ENCODE measurements at regions not wholly inside any gene's neighbourhood (a gene's known extent, or its start where the extent isn't known, plus 50 kb on each side); places are given as distances from the start of the nearest gene placed in this dataset.

DNA sequence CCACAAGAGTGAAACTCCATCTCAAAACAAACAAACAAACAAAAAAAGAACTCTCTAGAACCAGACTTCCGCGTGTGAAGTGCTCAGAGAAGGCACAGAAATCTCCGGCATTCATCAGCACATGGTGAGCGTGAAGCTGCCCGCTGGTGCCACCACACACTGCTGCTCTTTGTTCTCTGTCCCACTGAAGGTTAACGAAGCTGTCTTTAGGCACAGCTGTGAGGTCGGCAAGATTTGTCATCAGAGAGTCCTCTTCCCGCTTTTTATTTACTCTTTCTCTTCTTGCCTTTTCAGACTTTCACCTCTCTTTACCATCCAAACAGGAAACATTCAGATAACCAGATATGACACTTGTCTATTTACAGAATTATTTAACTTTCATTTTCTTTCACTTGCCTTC is 115.2 kb upstream of the ARGLU1 start:
- Mint-ChIP-seq H3K9me3 (no peaks in the 10 kb centered on the region), H3K27ac (no peak overlapping the region), H3K36me3 (ENCODE audit: low read depth) (no peaks in the 10 kb centered on the region), H3K27me3 (no peaks in the 10 kb centered on the region), H3K4me3 (no peak overlapping the region), H3K4me1 (ENCODE audit: low read depth) (peaks cover 9% of the 10 kb centered on the region)
- intact Hi-C loops (cut with micrococcal nuclease), result no loop called here

DNA sequence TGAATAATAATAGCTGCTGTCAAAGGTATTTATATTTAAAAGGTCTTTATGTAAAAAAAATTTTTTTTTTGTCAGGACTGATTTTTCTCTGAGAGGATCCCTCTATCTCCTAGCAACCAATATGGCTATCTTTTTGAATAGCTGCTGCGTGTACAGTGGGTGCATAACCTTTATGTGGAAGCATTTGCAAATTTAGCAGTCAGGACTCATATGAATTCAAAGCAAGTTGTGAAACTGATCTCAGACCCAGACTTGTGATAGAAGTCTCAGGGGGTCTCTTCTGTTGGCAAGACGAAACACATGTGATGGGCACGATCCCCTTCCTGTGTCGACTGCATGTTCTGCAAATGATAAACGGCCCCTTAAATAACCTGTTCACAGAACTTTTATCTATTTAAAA is 114.1 kb upstream of the ARGLU1 start:
- no peaks in the 10 kb centered on the region for H3K36me3 Mint-ChIP-seq (ENCODE audit: low read depth)
- H3K27ac Mint-ChIP-seq, result no peak overlapping the region
- H3K9me3 Mint-ChIP-seq, result no peaks in the 10 kb centered on the region
- H3K27me3 Mint-ChIP-seq, result no peaks in the 10 kb centered on the region
- H3K4me1 Mint-ChIP-seq (ENCODE audit: low read depth), result peaks cover 9% of the 10 kb centered on the region
- no peak overlapping the region for H3K4me3 Mint-ChIP-seq
- intact Hi-C loops (cut with micrococcal nuclease), result no loop called here

- Mint-ChIP-seq H3K9me3 (no peaks in the 10 kb centered on the region), H3K4me1 (ENCODE audit: low read depth) (peaks cover 9% of the 10 kb centered on the region), H3K4me3 (no peak overlapping the region), H3K27me3 (no peaks in the 10 kb centered on the region), H3K36me3 (ENCODE audit: low read depth) (no peaks in the 10 kb centered on the region), H3K27ac (no peak overlapping the region)
- intact Hi-C loops (cut with micrococcal nuclease), result no loop called here
Observed at GRCh38 chr13:106681536-106681935, 113.6 kb upstream of the ARGLU1 start.

- H3K9me3 Mint-ChIP-seq, result no peaks in the 10 kb centered on the region
- no peaks in the 10 kb centered on the region for H3K36me3 Mint-ChIP-seq (ENCODE audit: low read depth)
- intact Hi-C loops (cut with micrococcal nuclease), result no loop called here
- peaks cover 9% of the 10 kb centered on the region for H3K4me1 Mint-ChIP-seq (ENCODE audit: low read depth)
- no peak overlapping the region for H3K27ac Mint-ChIP-seq
- no peaks in the 10 kb centered on the region for H3K27me3 Mint-ChIP-seq
- no peak overlapping the region for H3K4me3 Mint-ChIP-seq
Observed at GRCh38 chr13:106680796-106681472, 113.0 kb upstream of the ARGLU1 start.

GRCh38 chr13:106678646-106679418 is 110.9 kb upstream of the ARGLU1 start:
- H3K4me1 Mint-ChIP-seq (ENCODE audit: low read depth), result peaks cover 9% of the 10 kb centered on the region
- no peaks in the 10 kb centered on the region for H3K36me3 Mint-ChIP-seq (ENCODE audit: low read depth)
- intact Hi-C loops (cut with micrococcal nuclease), result no loop called here
- H3K27ac Mint-ChIP-seq, result no peak overlapping the region
- H3K4me3 Mint-ChIP-seq, result no peak overlapping the region
- no peaks in the 10 kb centered on the region for H3K27me3 Mint-ChIP-seq
- no peaks in the 10 kb centered on the region for H3K9me3 Mint-ChIP-seq

DNA sequence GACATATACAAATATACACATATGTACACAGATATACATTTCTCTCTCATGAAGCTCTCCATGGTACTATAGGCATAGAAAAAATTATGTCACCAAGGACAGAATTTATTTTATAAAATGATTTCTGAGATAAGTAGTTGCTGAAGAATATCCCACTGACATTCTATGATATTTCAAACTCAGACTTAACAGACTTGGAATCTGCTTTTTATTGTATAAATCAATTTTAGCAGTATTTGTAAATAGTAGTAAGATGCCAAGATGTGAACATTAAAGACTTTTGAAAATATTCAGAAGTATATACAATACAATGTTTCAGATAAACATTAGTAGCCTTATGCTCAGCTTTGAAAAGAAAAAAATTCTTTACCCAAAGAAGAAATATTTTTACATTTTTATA is 107.4 kb upstream of the ARGLU1 start:
- intact Hi-C loops (cut with micrococcal nuclease), result no loop called here
- no peaks in the 10 kb centered on the region for H3K27me3 Mint-ChIP-seq
- no peak overlapping the region for H3K4me3 Mint-ChIP-seq
- H3K36me3 Mint-ChIP-seq (ENCODE audit: low read depth), result no peaks in the 10 kb centered on the region
- H3K9me3 Mint-ChIP-seq, result no peaks in the 10 kb centered on the region
- no peak overlapping the region for H3K27ac Mint-ChIP-seq
- H3K4me1 Mint-ChIP-seq (ENCODE audit: low read depth), result no peaks in the 10 kb centered on the region

DNA sequence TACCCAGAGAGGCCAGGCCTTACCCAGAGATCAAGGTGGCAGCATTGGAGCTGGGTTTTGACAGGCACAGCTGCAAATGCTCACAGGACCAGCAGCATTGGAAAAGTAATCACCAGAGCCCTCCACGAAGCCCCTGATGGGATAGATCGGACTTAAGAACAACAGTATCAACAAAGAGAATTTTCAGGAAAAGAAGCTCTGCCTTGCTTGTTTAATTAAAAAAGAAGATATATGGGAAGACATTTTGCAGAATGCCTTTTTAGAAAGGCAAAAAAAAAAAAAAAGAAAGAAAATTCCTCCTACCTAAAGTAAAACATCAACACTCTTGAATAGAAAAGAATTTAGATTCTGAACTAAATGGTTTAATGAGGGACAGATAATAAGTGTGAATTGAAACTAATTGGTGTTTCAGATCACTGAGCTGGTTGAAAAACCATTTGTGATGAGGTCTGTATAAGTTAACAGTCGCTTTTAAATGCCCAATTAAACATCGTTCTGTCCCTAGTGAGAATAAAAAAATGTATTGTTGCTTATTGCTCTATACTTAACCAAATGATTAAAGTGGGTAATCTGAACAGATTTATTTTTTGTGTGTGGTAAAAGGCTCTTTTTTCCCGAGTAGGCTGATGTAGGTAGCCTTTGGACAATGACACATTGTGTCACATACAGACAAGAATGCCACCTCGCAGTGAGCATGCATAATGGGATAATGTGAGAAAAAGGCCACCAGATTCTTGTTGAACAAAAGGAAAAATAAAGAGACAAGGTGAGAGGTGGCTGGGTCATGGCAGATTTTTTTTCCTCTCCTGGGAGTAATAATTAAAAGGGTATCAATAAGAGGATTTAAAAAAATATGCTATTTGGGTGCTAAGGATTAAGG is 93.0 kb upstream of the ARGLU1 start:
- no peaks in the 10 kb centered on the region for H3K9me3 Mint-ChIP-seq
- no peak overlapping the region for H3K4me3 Mint-ChIP-seq
- H3K27me3 Mint-ChIP-seq, result no peaks in the 10 kb centered on the region
- H3K27ac Mint-ChIP-seq, result no peak overlapping the region
- intact Hi-C loops (cut with micrococcal nuclease), result no loop called here
- H3K4me1 Mint-ChIP-seq (ENCODE audit: low read depth), result no peaks in the 10 kb centered on the region
- no peaks in the 10 kb centered on the region for H3K36me3 Mint-ChIP-seq (ENCODE audit: low read depth)

DNA sequence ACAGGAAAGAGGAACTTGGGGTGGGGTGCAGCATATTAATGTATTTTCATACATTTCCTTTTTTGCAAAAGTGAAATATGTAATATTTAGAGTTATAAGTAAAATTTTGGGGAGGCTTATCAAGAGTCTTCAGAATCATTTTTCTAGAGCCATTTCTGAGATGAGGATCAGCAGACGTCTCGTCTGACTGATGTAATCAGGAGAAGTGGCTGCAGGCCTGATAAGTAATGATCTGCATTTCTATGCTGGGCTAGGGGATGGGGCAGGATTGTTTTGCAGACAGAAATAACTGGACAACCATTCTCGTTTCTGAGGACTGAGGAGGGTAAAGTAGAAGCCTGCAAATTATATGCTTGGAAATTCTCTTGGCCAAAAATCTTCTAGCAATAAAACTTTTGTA is 89.2 kb upstream of the ARGLU1 start:
- Mint-ChIP-seq H3K27ac (no peak overlapping the region), H3K9me3 (peaks cover 9% of the 10 kb centered on the region), H3K36me3 (ENCODE audit: low read depth) (no peaks in the 10 kb centered on the region), H3K4me3 (no peak overlapping the region), H3K27me3 (no peaks in the 10 kb centered on the region), H3K4me1 (ENCODE audit: low read depth) (no peaks in the 10 kb centered on the region)
- intact Hi-C loops (cut with micrococcal nuclease), result no loop called here

- Mint-ChIP-seq H3K9me3 (peaks cover 9% of the 10 kb centered on the region), H3K27me3 (no peaks in the 10 kb centered on the region), H3K27ac (no peak overlapping the region), H3K4me1 (ENCODE audit: low read depth) (no peaks in the 10 kb centered on the region), H3K36me3 (ENCODE audit: low read depth) (no peaks in the 10 kb centered on the region), H3K4me3 (no peak overlapping the region)
- intact Hi-C loops (cut with micrococcal nuclease), result no loop called here
Observed at GRCh38 chr13:106656186-106656585, 88.2 kb upstream of the ARGLU1 start.

DNA sequence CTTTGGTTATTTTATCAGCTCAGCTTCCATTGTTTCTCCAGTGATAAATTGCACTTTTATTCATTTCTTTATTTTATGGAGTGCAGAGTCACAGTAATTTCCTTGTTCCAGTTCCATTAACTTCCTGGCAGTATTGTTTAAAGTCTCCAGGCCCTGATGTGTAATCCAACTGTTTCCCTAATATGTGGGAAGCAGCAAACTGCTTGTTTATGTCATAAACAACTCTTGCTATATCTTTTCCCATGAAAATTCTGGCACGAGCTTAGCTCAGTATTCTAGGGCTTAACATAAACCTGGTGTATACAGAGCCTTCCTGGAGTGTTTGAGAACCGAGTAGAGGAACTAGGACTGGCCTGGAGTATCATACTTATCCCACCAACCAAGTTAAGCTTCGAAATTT is 83.5 kb upstream of the ARGLU1 start:
- H3K36me3 Mint-ChIP-seq (ENCODE audit: low read depth), result no peaks in the 10 kb centered on the region
- peaks cover 9% of the 10 kb centered on the region for H3K9me3 Mint-ChIP-seq
- no peaks in the 10 kb centered on the region for H3K27me3 Mint-ChIP-seq
- no peak overlapping the region for H3K4me3 Mint-ChIP-seq
- no peak overlapping the region for H3K27ac Mint-ChIP-seq
- no peaks in the 10 kb centered on the region for H3K4me1 Mint-ChIP-seq (ENCODE audit: low read depth)
- intact Hi-C loops (cut with micrococcal nuclease), result no loop called here

DNA sequence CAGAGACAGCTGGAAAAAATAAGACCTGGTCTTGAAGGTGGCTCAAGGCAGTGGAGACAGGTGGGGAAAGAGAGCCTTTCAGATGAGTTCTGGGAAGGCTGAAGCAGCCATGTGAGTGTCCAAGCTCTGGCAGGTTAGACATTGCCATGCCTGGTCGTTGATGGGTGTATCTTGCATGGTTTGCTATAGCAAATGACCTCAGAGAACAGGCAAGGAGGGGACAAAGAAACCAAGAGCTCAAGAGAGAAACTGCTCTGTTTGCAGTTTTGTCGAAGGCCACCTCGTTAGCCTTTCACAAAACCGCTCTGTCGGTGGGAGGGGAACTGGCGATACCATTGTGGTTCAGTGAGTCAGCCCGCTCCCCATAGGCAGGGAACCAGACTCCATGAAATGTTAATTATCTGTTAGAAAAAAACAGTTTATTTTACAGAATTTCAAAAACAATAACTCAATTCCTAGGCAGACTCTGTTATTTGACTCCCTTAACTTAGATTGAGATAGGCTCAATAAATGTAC is 82.8 kb upstream of the ARGLU1 start:
- intact Hi-C loops (cut with micrococcal nuclease), result no loop called here
- no peak overlapping the region for H3K4me3 Mint-ChIP-seq
- H3K27me3 Mint-ChIP-seq, result no peaks in the 10 kb centered on the region
- no peaks in the 10 kb centered on the region for H3K4me1 Mint-ChIP-seq (ENCODE audit: low read depth)
- no peaks in the 10 kb centered on the region for H3K36me3 Mint-ChIP-seq (ENCODE audit: low read depth)
- no peak overlapping the region for H3K27ac Mint-ChIP-seq
- peaks cover 9% of the 10 kb centered on the region for H3K9me3 Mint-ChIP-seq

DNA sequence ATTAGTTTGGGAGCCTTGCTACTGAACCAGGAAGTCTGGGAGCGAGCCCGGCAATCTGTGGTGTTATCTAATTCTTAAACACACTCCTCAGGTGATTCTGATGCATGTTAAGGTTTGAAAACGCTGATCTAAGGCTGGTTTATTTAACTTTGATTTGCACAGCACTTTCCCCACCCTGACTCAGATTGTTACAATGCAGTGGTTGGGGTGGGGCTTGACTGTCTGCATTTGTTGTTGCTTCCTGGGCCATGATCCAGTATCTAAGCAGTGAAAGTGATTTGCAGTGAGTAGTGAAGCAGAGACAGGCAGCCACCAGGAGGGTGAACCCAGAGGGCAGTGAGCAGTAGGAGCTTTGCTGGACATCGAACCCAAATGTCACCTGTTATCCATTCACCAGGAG is 81.6 kb upstream of the ARGLU1 start:
- H3K4me3 Mint-ChIP-seq, result no peak overlapping the region
- intact Hi-C loops (cut with micrococcal nuclease), result no loop called here
- H3K27ac Mint-ChIP-seq, result no peak overlapping the region
- H3K36me3 Mint-ChIP-seq (ENCODE audit: low read depth), result no peaks in the 10 kb centered on the region
- H3K9me3 Mint-ChIP-seq, result peaks cover 9% of the 10 kb centered on the region
- H3K4me1 Mint-ChIP-seq (ENCODE audit: low read depth), result no peaks in the 10 kb centered on the region
- H3K27me3 Mint-ChIP-seq, result no peaks in the 10 kb centered on the region

DNA sequence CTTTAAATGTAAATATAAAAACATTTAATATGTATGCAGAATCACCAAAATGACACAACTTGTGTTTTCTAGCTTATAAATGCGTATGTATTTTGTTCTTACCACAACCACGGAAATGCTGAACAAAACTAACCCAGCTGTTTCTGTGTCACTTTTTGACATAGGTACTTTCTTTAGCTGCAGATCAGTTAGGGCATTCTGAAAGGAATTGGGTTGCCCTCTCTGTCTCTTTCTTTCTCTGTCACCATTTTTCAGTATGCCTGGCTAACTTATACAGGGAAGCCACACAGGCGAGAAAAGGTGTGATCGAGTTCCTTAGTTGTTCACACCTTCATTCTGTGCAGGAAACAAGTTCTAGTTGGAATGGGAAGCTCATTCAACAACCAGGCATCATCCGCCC is 72.6 kb upstream of the ARGLU1 start:
- no peaks in the 10 kb centered on the region for H3K9me3 Mint-ChIP-seq
- H3K4me3 Mint-ChIP-seq, result no peak overlapping the region
- no peaks in the 10 kb centered on the region for H3K27me3 Mint-ChIP-seq
- H3K27ac Mint-ChIP-seq, result no peak overlapping the region
- H3K36me3 Mint-ChIP-seq (ENCODE audit: low read depth), result no peaks in the 10 kb centered on the region
- intact Hi-C loops (cut with micrococcal nuclease), result no loop called here
- H3K4me1 Mint-ChIP-seq (ENCODE audit: low read depth), result no peaks in the 10 kb centered on the region

- H3K36me3 Mint-ChIP-seq (ENCODE audit: low read depth), result no peaks in the 10 kb centered on the region
- intact Hi-C loops (cut with micrococcal nuclease), result no loop called here
- H3K27me3 Mint-ChIP-seq, result no peaks in the 10 kb centered on the region
- H3K4me1 Mint-ChIP-seq (ENCODE audit: low read depth), result no peaks in the 10 kb centered on the region
- H3K27ac Mint-ChIP-seq, result no peak overlapping the region
- H3K4me3 Mint-ChIP-seq, result no peak overlapping the region
- no peaks in the 10 kb centered on the region for H3K9me3 Mint-ChIP-seq
Observed at GRCh38 chr13:106637519-106637918, 69.6 kb upstream of the ARGLU1 start.

Data from dendritic cell treated with granulocyte-macrophage colony-stimulating factor and Interleukin-4, amounts not matched to agents 40 ng/mL and 50 ng/mL, for 4 days (primary cell).